Stimulated activated CD8-positive, alpha-beta memory T cell treated with anti-CD3 and anti-CD28 coated beads, Interleukin-4, amount 100 ng/mL, for 24 hours (primary cell): ENCODE measurements at regions not wholly inside any gene's neighbourhood (a gene's known extent, or its start where the extent isn't known, plus 50 kb on each side); places are given as distances from the start of the nearest gene placed in this dataset.

Source experiments
- DNase-seq: peaks from one replicate; pipeline ENCODE4 v3.0.0-alpha.2; 2020; ENCODE audit warnings: low read depth

DNA sequence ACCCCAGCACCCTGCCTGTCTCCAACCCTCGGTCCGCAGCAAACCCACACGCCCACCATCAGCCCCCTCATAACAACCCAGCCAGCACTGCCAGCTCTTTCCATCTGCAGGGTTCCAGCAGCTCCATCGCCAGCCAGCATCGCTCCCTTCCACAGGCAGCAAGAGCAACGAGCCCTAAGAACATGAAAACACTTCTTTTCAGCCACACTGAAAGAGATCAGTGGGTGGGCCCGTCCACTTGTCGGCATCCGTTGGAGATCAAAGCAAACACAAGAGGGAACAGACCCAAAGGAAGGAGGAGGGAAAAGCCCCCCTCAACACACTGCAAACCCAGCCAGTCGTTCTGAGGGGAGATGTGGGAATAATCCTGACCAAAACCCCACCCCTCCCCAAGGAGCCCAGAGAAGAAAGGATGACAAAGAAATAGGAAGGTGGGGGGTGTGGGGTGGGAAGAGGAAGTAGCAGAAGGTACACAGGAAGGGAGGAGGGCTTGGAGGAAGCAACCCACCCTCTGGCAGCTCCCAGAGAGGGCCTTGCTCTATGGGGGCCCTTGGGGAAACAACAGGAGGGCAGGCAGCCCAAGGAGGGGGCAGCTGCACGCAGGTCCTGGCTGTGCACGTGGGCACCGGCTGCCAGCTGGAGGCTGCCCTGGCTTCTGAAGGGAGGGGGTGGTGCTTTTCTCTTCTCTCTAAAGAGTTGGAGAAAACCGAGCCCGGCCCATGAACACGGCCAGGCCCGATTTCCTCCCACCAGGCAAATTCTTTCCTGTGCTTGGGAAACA, 473.6 kb upstream of the PROK2 start:
- DNase-seq = no peak

DNA sequence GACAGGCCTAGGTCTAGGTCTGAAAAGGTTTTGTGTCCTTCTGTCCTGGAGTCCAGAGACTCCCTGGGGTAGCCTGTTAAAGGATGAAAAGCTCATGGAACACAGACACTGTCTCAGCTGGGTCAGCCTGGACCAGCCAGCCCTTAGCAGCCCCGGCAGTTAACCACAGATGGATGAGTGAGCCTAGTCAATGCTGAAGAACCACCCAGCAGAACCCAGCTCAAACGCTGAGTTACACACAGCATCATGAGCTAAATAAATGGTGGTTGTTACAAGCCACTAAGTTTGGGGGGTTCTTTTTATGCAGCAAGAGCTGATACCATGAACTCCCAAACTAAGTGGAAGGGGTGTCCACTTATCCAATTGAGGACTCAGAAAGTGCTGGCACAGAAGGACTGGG, 472.8 kb upstream of the PROK2 start:
- no peak for DNase-seq

DNA sequence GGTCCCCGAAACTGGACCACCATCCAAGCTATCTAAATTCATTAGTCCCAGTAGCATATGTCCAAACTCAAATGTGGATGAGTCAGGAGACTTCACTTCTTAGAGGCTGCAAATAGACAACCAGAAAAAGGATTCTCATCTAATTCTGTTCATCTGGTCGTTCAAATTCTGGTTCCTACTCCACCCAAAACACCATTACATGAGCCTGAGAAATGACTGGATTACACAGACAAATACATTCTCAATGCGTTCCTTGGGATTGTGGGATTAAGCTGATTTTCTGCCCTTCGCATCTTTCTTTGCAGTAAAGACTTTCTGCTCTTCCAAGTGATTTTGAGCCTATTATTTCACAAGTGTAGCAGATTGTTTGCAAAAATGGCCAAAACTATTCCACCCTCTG, 472.3 kb upstream of the PROK2 start:
- no peak for DNase-seq

DNA sequence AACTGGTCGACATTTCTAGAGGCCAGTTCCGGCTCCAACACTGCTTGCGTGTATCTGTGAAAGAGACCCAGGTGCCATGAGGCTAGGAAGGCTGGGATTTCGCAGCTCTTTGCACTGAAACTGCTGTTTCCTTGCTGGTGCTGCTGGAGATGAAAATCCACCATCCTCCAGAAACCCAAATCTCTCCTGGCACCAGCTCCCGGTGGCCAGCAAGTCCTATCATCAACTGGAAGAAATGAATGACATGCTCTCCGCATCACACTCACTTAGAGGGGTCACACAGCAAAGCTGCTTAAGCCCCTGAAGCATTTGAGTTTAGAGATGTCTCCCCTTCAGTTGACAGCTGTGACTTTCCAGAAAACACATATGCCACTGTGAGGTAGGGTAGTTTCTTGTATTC, 471.8 kb upstream of the PROK2 start:
- DNase-seq = no peak

DNA sequence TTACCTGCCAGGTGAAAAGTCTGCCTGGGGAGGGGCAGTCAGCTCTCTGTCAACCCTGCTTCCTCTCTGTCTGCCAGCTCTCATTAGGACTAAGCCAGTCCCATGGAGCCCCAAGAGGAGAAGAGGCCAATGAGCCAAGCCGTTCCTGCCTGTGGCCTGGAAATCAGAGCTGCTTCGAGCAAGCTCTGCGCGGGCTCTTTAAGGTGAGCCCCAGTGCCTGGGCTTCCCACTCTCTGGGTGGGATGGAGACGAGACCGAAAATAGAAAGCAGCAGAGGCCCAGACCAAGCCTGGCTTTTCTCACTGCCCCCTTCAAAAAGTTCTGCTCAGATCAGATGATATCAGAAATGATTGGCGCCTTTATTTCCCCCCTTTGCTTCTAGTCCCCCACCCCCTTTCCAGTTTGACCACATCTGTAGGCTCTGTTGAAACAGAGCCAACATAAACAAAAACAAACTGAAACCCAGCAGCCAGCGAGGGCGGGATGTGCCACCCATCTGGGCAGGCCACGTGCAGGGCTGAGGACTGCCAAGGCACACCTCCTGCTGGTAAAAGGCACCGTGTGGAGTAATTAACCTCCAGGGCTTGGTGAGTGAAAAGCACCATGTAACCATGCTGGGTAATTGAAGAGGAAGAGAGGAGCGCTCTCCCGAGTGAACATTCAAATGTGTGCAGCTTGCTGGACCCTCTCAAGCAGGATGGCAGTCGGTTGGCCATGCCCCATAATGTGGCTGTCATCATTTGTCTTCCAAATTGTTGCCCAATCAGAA, 471.0 kb upstream of the PROK2 start:
- no peak for DNase-seq

DNA sequence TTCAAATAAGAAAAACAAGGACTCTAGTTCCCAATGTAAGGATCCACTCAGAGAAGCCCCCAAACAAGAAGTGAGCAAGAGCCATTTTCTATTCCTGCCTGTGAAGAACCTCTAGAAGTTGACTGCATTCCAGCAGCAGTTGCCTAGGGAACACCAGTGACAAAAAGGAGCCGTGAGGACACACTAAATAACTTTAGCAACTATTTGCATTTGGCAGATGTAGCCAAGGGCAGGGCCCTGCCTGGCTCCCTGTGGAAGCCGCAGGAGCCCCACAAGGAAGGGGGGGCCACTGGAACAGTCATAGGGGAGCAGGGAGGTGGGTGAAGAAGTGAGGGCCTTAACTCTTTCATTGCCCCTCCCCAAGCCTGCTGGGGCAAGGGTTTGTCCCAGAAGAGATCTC, 470.2 kb upstream of the PROK2 start:
- no peak for DNase-seq

DNA sequence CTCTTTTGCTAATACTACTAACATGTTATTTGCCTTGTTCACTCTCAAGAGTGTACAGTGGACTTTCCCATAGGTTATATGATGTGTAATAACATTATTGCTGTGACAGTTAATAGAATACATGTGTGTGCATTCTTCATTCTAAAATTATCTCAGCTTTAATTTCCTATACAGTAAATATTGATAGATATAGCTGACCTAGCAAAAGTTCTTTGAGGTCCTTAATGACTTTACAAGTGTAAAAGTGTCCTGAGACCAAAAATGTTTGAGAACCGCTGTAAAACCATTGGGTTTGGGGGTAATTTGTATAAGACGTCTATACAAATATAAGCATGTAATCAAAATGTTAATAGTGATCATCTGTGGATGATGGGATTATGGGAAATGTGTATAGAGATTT, 469.5 kb upstream of the PROK2 start:
- no peak for DNase-seq

DNA sequence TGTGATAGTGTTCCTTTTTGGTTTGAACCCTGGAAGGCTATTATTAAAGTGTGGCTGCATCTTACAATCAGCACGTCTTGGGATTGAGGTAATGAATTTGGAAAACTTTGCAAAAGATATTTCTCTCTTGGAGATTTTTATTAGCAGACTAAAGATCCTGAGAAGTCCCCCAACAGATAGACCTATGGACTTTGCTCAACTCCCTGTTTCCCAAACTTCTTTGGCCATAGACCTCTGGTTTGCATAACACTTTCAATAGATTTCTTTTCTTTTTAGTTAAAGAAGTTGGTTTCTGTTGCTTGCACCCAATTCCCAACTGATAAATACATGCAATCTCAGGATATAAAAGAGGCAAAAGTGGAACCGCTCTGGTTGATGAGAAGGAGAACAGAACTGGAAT, 465.8 kb upstream of the PROK2 start:
- DNase-seq = no peak

DNA sequence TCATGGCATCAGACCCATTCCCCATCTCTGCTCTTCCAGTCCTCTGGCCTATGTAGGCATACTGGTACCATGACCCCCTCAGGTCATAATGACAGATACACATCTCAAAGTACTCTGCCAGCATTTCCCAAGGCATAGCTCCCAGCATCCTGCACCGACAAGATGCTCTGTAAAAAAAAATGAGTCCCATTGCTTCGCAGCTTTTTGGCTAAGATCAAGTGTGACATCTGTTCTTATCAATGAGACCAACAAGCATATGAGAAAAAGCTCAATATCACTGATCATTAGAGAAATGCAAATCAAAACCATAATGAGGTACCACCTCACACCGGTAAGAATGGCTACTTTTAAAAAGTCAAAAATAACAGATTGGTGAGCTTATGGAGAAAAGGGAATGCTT, 463.9 kb upstream of the PROK2 start:
- DNase-seq = no peak

DNA sequence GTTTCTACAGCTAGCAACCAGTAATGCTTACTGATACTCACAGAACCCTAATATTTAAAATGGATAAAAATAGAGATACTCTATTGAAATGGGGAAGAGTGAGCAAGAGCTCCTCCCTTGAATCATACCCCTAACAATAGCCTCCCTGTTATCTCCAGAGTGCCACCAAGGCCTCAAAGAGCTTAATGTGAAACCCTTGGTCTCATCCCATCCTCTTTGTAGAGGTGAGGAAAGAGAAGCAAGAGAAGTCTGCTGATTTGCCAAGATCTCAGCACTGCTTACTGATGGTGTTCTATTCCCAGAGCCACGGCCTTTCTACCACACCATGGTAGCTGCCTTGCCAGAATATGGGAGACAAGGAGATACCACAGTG, 463.4 kb upstream of the PROK2 start:
- DNase-seq = no peak

DNA sequence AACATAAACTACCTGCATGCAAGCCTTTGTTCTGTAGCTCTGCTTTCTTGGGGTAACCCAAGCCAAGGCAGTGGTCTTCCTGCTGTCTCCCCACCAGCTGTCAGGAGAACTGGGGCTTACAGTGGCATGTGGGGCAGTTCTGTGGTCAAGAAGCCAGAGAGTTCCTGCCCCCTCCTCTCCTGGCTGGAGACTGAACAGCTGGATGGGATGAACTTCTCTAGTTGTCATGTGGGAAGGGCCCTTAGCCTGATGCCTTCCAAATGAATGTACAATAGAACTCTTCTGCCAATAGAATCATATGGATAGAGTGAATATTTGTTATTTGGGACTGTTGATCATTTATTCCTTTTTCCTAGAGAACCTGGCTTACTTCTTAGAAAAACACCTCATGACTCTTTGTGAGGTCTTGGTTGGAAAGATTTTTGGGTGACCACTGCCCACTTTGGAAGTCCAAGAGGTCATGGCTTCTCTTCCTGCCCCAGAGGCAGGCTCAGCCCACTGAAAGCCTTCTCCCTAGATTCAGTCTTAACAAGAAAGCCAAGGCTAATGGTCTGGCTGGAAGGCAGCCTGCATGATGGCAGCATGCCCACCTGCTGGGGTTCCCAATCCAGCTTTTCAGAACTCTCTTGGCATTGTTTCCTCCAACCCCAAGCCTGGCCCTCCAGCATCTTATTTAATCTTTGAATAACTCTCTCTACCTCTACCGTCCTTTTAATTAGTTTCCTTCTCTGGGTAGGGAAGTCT, 462.9 kb upstream of the PROK2 start:
- no peak for DNase-seq

DNA sequence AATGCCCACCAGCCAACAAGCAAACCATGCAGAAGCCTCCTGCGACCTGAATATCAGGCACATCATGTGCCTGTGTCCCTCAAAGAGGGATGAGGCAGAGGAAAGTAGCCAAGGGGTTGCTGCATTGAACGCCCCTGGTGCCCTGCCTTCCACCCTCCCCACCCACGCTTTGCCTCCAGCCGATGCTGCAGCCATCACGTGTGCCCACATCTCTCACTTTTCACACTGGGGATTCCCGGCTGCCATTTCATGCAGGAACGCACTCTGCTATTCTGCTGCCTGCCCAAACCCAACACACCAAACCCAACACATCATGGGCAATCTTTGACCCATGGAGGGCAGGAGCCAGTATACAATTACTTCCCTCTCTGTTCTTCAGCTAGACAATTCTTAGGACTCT, 462.2 kb upstream of the PROK2 start:
- DNase-seq = no peak

DNA sequence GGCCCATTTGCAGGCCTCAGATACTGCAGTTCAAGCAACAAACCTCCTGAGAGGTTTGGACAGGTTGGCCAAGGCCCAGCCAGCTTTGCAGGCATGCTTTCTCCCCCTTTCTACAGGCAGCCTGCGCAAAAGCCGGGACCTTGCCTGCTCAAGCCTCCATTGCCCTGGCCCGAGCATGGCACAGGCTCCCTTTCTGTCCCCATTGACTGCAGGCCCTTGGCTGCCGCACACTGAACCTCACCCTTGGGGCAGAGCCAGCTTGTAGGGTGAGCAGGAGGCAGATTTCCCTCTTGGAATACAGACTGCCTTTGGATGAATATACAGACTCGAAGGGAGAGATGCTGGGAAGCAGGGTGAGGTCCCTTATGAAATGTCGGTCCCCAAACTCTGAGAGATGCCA, 461.7 kb upstream of the PROK2 start:
- DNase-seq = no peak

DNA sequence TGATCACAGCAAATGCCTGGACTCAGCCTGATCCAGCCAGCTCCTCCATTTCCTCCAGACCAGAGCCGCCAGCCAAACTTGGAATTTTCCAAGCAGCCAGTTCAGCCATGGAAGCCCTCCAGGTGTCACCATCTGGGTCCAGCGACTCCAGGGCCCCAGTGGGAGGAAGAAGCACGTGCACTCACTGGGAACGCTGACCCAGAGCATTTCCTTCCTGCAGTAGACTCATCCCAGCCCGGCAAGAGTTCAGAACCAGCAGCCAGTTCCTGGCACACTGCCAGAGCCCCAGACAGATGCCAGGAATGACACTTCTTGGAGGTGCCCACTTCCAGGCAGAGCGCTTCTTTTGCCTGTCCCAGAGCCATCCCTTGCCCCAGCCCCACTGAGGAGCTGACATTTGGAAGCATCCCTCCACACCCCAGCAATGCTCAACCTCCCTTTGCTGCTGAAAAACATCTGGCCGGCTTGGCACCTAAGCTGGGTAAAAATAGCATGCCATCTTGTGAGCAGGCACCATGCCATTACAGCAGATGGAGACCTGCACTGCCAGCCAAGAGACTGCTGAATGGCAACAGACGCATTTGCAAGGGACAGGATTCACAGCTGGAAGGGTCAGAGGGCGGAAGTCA, 460.3 kb upstream of the PROK2 start:
- no peak for DNase-seq

DNA sequence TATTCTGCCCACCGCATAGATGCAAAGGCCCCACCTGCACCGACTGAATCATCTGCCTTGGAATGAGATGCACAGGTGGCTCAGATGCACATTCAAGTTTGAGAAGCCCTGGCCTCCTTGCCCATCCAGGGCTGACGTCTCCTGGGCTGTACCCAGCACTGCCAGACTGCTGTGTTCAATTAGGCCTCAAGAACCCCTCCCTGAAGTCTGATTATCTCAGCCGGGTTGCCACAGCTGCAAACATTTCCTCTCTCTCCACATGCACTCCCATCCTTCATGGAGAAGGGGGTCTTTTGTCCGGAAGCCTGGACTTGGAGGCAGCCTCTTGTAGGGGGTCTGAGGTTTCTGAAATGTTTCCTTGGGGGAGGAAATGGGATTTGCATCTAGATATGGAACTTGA, 459.4 kb upstream of the PROK2 start:
- DNase-seq = no peak

DNA sequence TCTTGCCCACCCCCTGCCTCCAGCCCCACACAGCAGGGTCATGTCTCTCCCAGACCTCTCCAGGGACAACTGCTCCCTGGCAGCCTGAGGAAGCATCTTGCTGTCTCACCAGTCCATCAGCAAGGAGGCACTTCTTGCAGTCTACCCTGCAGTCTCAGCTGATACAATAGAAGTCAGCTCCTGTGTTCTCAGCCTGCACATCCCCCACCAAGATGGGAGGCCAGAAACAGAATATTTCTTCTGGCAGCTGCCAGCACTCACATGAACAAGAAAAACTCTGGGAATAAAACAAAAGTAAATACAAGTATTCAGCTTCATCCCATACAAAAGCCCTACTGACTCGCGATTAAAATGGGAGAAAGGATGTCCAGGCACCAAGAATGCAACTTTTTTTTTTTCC, 457.4 kb upstream of the PROK2 start:
- DNase-seq = no peak

DNA sequence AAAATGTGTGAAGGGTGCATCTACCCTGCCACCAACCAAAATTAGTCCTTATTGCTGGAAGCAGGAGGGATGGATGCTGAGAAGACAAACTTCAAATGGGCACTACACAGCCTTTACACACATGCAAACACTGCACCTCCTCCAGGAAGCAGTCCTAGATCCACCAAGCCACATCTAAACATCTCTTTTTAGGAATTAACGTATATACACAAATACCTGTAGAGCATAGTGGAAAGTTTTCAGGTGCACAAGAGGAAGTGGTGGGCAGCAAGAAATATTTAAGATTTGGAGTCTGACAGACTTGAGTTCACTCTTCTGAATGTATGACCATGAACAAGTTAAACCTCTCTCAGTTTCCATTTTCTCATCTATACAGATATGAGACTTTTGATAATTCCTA, 456.6 kb upstream of the PROK2 start:
- DNase-seq = no peak

DNA sequence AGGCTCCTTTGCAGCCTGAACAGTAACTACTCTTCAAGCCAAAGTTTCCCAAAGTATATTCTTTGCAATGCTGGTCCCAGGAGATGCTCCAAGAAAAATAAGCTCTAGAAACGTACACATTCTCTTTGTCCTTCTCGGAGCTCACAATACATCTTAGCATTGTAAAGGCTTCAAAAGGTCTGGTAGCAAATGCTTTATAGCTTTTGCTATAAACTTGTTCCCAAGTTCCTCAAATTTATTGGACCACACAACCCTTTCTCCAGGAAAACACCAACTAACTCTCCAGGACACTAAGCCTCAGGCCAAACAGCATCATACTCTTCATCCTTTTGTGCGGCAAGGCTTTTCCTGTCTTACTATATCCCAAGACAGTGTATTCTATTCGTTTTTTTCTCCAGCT, 455.6 kb upstream of the PROK2 start:
- DNase-seq = no peak

DNA sequence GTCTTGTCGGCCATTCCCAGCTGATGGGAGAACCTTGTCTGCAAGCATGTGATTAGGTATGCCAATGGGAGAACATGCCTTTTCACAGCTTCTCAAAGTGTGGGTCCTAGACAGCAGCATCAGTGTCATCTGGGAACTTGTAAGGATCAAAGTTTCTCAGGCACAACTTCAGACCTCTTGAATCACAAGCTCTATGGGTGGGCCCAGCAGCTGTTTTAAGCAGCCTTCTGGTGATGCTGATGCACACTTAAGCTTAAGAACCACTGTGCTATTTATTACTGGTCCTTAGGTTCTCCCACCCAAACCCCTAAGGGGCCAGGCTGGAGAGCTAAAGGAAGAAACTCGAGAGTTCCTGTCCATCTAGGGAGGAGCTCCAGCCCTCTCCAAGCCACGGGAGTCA, 453.9 kb upstream of the PROK2 start:
- DNase-seq = no peak

DNA sequence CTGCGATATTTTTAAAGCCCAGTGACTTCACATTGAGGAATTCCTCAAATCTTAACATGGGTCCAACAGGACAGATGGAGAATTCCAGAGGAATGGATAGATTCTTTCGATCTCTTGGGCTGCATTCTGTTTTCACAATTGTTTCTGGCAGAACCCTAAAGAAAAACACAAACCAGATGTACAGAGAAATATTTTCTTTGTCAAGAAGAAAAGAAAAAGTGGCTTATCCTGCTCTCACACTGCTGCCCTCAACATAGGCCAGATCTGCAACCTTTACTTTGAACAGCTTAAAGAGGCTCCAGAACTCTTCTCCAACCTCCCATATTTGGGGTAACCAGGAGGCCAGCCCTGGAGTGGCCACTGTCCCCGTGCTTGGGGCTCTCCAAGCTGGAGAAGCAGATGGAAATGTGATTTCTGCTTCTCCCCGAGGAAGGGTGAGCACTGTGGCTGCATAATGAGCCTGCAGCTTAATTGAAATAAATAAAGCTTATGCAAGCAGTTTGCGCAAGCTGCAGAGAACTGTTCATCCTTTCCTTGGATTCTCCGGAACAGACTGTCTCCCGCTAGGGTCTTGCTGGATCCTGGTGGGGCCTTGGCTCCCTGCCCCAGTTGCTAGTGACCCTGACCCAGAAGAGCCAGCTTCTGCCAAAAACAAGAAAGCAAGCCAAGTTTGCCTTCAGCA, 453.2 kb upstream of the PROK2 start:
- DNase-seq = no peak

DNA sequence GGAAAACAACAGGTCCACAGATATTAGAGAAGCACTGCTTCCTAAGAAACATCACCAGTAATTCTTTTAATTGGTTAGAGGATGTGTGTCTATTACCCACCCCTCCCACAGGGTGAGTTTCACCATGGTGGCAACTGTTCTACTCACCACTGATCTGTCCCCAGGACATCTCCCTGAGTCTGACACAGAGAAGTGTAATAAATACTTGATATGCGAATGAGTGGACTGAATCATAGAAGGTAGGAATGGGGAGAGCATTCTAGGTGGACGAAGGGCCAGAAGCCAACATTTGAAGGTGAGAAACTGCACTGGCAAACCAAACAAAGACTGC, 452.7 kb upstream of the PROK2 start:
- DNase-seq = no peak

DNA sequence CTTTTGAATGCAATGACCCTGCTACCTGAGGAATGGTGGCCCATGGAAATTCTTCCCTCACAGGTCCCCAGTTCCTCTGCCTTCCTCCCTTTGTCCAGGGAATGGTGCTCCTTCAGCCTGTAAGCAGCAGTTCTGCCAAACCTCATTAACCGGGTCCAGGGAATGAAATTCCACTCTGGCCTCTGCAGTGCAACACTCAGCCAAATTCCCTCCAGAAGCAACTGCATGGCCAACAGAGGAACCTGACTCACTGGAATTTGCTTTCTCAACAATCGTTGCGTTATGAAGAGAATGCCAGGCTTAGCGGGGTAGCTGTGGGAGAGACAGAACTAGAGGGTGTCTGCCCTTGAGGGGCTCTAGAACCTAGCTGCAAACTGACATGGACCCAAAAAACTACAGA, 449.4 kb upstream of the PROK2 start:
- DNase-seq = no peak
